ENCODE measurements at regions not wholly inside any gene's neighbourhood (a gene's known extent, or its start where the extent isn't known, plus 50 kb on each side); places are given as distances from the start of the nearest gene placed in this dataset.

DNA sequence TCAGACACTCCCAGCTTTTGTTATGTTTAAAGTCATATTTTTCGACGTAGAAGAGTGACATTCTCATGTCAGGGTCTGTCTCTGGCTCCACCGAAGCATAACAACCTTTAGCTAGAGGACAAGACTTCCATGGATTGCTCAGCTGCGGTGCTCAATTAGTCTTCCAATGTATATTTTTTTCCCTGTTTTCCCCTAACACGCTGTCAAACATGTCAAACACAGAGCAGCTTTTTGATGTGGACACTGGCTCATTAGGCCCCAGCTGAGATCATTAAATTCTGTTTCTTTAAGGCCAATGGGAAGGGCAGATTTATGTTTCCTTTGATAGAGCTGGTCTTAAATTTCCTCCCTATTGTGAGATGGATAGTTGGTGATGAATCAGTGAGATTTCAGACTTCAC lies 525.4 kb downstream of the PIK3C3 start:
- TF ChIP-seq, protein P1, sequence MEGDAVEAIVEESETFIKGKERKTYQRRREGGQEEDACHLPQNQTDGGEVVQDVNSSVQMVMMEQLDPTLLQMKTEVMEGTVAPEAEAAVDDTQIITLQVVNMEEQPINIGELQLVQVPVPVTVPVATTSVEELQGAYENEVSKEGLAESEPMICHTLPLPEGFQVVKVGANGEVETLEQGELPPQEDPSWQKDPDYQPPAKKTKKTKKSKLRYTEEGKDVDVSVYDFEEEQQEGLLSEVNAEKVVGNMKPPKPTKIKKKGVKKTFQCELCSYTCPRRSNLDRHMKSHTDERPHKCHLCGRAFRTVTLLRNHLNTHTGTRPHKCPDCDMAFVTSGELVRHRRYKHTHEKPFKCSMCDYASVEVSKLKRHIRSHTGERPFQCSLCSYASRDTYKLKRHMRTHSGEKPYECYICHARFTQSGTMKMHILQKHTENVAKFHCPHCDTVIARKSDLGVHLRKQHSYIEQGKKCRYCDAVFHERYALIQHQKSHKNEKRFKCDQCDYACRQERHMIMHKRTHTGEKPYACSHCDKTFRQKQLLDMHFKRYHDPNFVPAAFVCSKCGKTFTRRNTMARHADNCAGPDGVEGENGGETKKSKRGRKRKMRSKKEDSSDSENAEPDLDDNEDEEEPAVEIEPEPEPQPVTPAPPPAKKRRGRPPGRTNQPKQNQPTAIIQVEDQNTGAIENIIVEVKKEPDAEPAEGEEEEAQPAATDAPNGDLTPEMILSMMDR (conservative IDR thresholded peaks at IDR 0.05; ENCODE audit: low read depth, low read length) = no peak
- TF ChIP-seq EZH2 (IDR thresholded peaks at IDR 0.05; ENCODE audit: low read length, unreplicated experiment) (no peak), EZH2phosphoT487 (IDR thresholded peaks at IDR 0.05; ENCODE audit: borderline replicate concordance, low read length) (no peak)
- DNase-seq = no peak
- H3K4me1 ChIP-seq (ENCODE audit: insufficient read depth, low read length) = no peaks in the 10 kb centered on the region
- H3K27me3 ChIP-seq (ENCODE audit: low read length) = no peaks in the 10 kb centered on the region
- H4K20me1 ChIP-seq (ENCODE audit: low read length) = no peaks in the 10 kb centered on the region
- H3K4me2 ChIP-seq (ENCODE audit: low read length) = no peak overlapping the region
- no peak overlapping the region for H3K4me3 ChIP-seq (ENCODE audit: low read length)
- H3K9me3 ChIP-seq (ENCODE audit: low read length) = no peaks in the 10 kb centered on the region
- no peak overlapping the region for H3K27ac ChIP-seq (ENCODE audit: low read length)
- no peak overlapping the region for H3K9ac ChIP-seq (ENCODE audit: low read length)
- CTCF ChIA-PET = no interaction called here
- H3F3A ChIP-seq (ENCODE audit: low read length, unreplicated experiment) = no peaks in the 10 kb centered on the region
- POLR2A ChIA-PET (ENCODE audit: unreplicated experiment) = no interaction called here
- BruUV-seq (replicated peaks) = no TSS peak
- H3K79me2 ChIP-seq (ENCODE audit: low read length) = no peaks in the 10 kb centered on the region
- H2AFZ ChIP-seq (ENCODE audit: low read length) = no peak overlapping the region
- ATAC-seq = no peak
- intact Hi-C loops (cut with micrococcal nuclease) = no loop called here
- H3K9me2 ChIP-seq (replicated peaks; ENCODE audit: low read length) = no peaks in the 10 kb centered on the region
- no peaks in the 10 kb centered on the region for H3K36me3 ChIP-seq (ENCODE audit: low read depth, low read length)

GRCh38 chr18:42484648-42485047 lies 529.6 kb downstream of the PIK3C3 start:
- ChIA-PET CTCF (no interaction called here), POLR2A (ENCODE audit: unreplicated experiment) (no interaction called here)
- Histone ChIP-seq H3K4me1 (ENCODE audit: insufficient read depth, low read length) (no peaks in the 10 kb centered on the region), H3K9ac (ENCODE audit: low read length) (no peak overlapping the region), H3K79me2 (ENCODE audit: low read length) (no peaks in the 10 kb centered on the region), H2AFZ (ENCODE audit: low read length) (no peak overlapping the region), H3K36me3 (ENCODE audit: low read depth, low read length) (no peaks in the 10 kb centered on the region), H4K20me1 (ENCODE audit: low read length) (no peaks in the 10 kb centered on the region), H3F3A (ENCODE audit: low read length, unreplicated experiment) (no peaks in the 10 kb centered on the region), H3K4me3 (ENCODE audit: low read length) (no peak overlapping the region), H3K9me3 (ENCODE audit: low read length) (no peaks in the 10 kb centered on the region), H3K9me2 (replicated peaks; ENCODE audit: low read length) (no peaks in the 10 kb centered on the region), H3K4me2 (ENCODE audit: low read length) (no peak overlapping the region), H3K27me3 (ENCODE audit: low read length) (no peaks in the 10 kb centered on the region), H3K27ac (ENCODE audit: low read length) (no peak overlapping the region)
- intact Hi-C loops (cut with micrococcal nuclease) = no loop called here
- no TSS peak for BruUV-seq (replicated peaks)
- TF ChIP-seq EZH2 (IDR thresholded peaks at IDR 0.05; ENCODE audit: low read length, unreplicated experiment) (no peak), EZH2phosphoT487 (IDR thresholded peaks at IDR 0.05; ENCODE audit: borderline replicate concordance, low read length) (no peak)
- TF ChIP-seq, protein P1 (conservative IDR thresholded peaks at IDR 0.05; ENCODE audit: low read depth, low read length) = no peak
- DNase-seq (no peak), ATAC-seq (no peak)

DNA sequence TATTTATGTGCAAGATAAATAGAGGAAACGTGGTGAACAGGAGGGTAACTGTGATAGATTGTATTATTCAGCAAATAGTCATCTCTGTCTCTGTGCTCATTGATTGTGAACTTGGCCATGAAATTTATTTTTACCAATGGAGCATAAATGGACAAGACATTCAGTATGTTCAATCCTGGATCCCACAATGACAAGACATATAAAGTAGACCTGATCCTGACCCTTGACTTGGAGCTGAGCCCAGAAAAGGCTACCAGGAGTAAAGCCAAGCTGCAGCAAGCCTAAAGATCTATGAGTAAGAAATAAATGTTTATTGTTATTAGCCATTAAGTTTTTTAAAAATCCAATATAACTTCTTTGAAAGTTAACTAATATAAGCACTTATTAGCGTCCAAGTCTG lies 531.2 kb downstream of the PIK3C3 start:
- Histone ChIP-seq H3K36me3 (ENCODE audit: low read depth, low read length) (no peaks in the 10 kb centered on the region), H3K9me3 (ENCODE audit: low read length) (no peaks in the 10 kb centered on the region), H3F3A (ENCODE audit: low read length, unreplicated experiment) (no peaks in the 10 kb centered on the region), H2AFZ (ENCODE audit: low read length) (no peak overlapping the region), H3K4me3 (ENCODE audit: low read length) (no peak overlapping the region), H3K9me2 (replicated peaks; ENCODE audit: low read length) (no peaks in the 10 kb centered on the region), H3K27me3 (ENCODE audit: low read length) (no peaks in the 10 kb centered on the region), H3K27ac (ENCODE audit: low read length) (no peak overlapping the region), H3K79me2 (ENCODE audit: low read length) (no peaks in the 10 kb centered on the region), H4K20me1 (ENCODE audit: low read length) (no peaks in the 10 kb centered on the region), H3K4me1 (ENCODE audit: insufficient read depth, low read length) (no peaks in the 10 kb centered on the region), H3K4me2 (ENCODE audit: low read length) (no peak overlapping the region), H3K9ac (ENCODE audit: low read length) (no peak overlapping the region)
- ATAC-seq (no peak), DNase-seq (no peak)
- ChIA-PET POLR2A (ENCODE audit: unreplicated experiment) (no interaction called here), CTCF (no interaction called here)
- intact Hi-C loops (cut with micrococcal nuclease) = no loop called here
- no TSS peak for BruUV-seq (replicated peaks)
- TF ChIP-seq, protein P1 (conservative IDR thresholded peaks at IDR 0.05; ENCODE audit: low read depth, low read length) = no peak
- TF ChIP-seq EZH2phosphoT487 (IDR thresholded peaks at IDR 0.05; ENCODE audit: borderline replicate concordance, low read length) = no peak
- no peak for TF ChIP-seq EZH2 (IDR thresholded peaks at IDR 0.05; ENCODE audit: low read length, unreplicated experiment)
